Keratinocyte (primary cell): ENCODE measurements at regions not wholly inside any gene's neighbourhood (a gene's known extent, or its start where the extent isn't known, plus 50 kb on each side); places are given as distances from the start of the nearest gene placed in this dataset.

Experiments used
- DNase-seq: peaks from one replicate; pipeline ENCODE4 v3.0.0-alpha.2; 2011; ENCODE audit warnings: low read depth, missing footprints, low spot score
- FAIRE-seq: peaks from 2 replicates; lab custom pipeline; 2011; peaks lifted over from hg19 to GRCh38; lab: Jason Lieb, UNC
- H2AFZ ChIP-seq: 2 replicates; pipeline ENCODE4 v1.6.0; 2012; ENCODE audit warnings: low read length, control low read depth, inconsistent platforms; ENCODE audit not compliant: control insufficient read depth
- H3K27ac ChIP-seq: 2 replicates; pipeline ENCODE4 v1.5.1; 2011; ENCODE audit warnings: low read length; ENCODE audit not compliant: control insufficient read depth, insufficient read depth
- H3K27me3 ChIP-seq: 3 replicates; pipeline ENCODE4 v1.6.0; 2011; ENCODE audit warnings: low read length; ENCODE audit not compliant: control insufficient read depth, insufficient read depth; ENCODE audit errors: extremely low read depth
- H3K36me3 ChIP-seq, 2 experiments: 2 replicates in 1 of 2; 3 replicates in 1 of 2; pipeline ENCODE4 v1.5.1; 2011; ENCODE audit warnings: low read length in 2 of 2, mild to moderate bottlenecking in 1 of 2; ENCODE audit not compliant: control insufficient read depth in 2 of 2, insufficient read depth in 2 of 2; ENCODE audit errors: extremely low read depth in 1 of 2
- H3K4me1 ChIP-seq: 3 replicates; pipeline ENCODE4 v1.5.1; 2011; ENCODE audit warnings: low read length; ENCODE audit not compliant: control insufficient read depth, insufficient read depth; ENCODE audit errors: extremely low read depth
- H3K4me2 ChIP-seq: 3 replicates; pipeline ENCODE4 v1.6.0; 2011; ENCODE audit warnings: low read depth, low read length; ENCODE audit not compliant: control insufficient read depth, insufficient read depth; ENCODE audit errors: extremely low read depth
- H3K4me3 ChIP-seq, 3 experiments: fragments of 200-600 bp in 1 of 3; sonication (generic) in 1 of 3; 2 replicates in 2 of 3; 3 replicates in 1 of 3; pipeline ENCODE4 v1.5.1; 2011 to 2016; ENCODE audit warnings: low read length in 3 of 3, mild to moderate bottlenecking in 3 of 3, control low read depth in 2 of 3, inconsistent platforms in 1 of 3, low read depth in 1 of 3, mixed read lengths in 1 of 3, mixed run types in 1 of 3, moderate library complexity in 1 of 3; ENCODE audit not compliant: control insufficient read depth in 2 of 3, insufficient read depth in 2 of 3; ENCODE audit errors: extremely low read depth in 1 of 3
- H3K79me2 ChIP-seq: 2 replicates; pipeline ENCODE4 v1.6.0; 2012; ENCODE audit warnings: low read length; ENCODE audit not compliant: control insufficient read depth, insufficient read depth
- H3K9ac ChIP-seq: 3 replicates; pipeline ENCODE4 v1.6.0; 2011; ENCODE audit warnings: low read length; ENCODE audit not compliant: control insufficient read depth, insufficient read depth; ENCODE audit errors: extremely low read depth
- H3K9me1 ChIP-seq: 3 replicates; pipeline ENCODE4 v1.6.0; 2011; ENCODE audit warnings: low read length; ENCODE audit not compliant: control insufficient read depth, insufficient read depth; ENCODE audit errors: extremely low read depth
- H3K9me3 ChIP-seq: 2 replicates; pipeline ENCODE4 v1.5.1; 2012; ENCODE audit warnings: low read depth, low read length; ENCODE audit not compliant: control insufficient read depth
- H4K20me1 ChIP-seq: 3 replicates; pipeline ENCODE4 v1.6.0; 2011; ENCODE audit warnings: low read length; ENCODE audit not compliant: control insufficient read depth, insufficient read depth; ENCODE audit errors: extremely low read depth
- EZH2 ChIP-seq: IDR thresholded peaks from one replicate; pipeline ENCODE4 v1.6.1; 2012; ENCODE audit warnings: inconsistent platforms, mild to moderate bottlenecking, low read length, moderate library complexity
- dilution Hi-C: fragments of 300-500 bp; cut with MboI; formaldehyde crosslinking; loops from one replicate; pipeline ENCODE4 v1.7.0; 2020; ENCODE audit warnings: low sequenced_read_pairs; ENCODE audit not compliant: extremely low pct_ligation_motif_present
- TF ChIP-seq, protein P1 (sequence below), 3 experiments: IDR thresholded peaks in 1 of 3; conservative IDR thresholded peaks in 1 of 3; optimal IDR thresholded peaks in 1 of 3; 2 replicates in 2 of 3; 3 replicates in 1 of 3; pipeline versions ENCODE3 to v1.5.1; 2011; ENCODE audit warnings: low read length in 3 of 3, mild to moderate bottlenecking in 3 of 3, moderate library complexity in 2 of 3, control low read depth in 1 of 3, inconsistent platforms in 1 of 3; ENCODE audit not compliant: insufficient read depth in 2 of 3; ENCODE audit errors: extremely low read depth in 1 of 3

DNA sequence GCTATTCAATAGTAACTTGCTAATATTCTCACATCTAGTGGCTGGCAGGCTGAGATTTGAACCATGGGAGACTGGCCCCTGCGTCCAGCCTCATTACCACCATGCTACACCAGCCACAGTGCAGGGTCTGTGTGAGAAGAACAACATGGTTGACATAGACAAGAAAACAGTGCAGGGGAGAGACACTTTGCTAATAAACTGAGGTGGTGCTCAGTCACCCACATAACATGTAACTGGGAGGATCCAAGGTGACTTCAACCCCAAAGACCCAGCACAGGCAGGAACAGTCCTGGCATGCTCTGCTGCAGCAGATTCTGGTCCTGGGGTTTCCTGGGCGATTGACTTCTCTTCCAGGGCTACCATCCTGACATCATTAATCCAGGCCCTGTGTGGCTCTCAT lies 143.1 kb downstream of the CSNK2A3 start:
- Histone ChIP-seq H3K4me2 (no peak overlapping the region), H3K79me2 (no peaks in the 10 kb centered on the region), H3K9me1 (no peaks in the 10 kb centered on the region), H3K27me3 (peaks cover 9% of the 10 kb centered on the region), H3K9me3 (no peaks in the 10 kb centered on the region), H2AFZ (no peak overlapping the region), H3K4me3 (no peak overlapping the region), H3K36me3 (no peaks in the 10 kb centered on the region), H4K20me1 (no peaks in the 10 kb centered on the region), H3K27ac (no peak overlapping the region), H3K4me1 (peaks cover 12% of the 10 kb centered on the region), H3K9ac (no peak overlapping the region)
- no peak for FAIRE-seq
- TF ChIP-seq, protein P1, sequence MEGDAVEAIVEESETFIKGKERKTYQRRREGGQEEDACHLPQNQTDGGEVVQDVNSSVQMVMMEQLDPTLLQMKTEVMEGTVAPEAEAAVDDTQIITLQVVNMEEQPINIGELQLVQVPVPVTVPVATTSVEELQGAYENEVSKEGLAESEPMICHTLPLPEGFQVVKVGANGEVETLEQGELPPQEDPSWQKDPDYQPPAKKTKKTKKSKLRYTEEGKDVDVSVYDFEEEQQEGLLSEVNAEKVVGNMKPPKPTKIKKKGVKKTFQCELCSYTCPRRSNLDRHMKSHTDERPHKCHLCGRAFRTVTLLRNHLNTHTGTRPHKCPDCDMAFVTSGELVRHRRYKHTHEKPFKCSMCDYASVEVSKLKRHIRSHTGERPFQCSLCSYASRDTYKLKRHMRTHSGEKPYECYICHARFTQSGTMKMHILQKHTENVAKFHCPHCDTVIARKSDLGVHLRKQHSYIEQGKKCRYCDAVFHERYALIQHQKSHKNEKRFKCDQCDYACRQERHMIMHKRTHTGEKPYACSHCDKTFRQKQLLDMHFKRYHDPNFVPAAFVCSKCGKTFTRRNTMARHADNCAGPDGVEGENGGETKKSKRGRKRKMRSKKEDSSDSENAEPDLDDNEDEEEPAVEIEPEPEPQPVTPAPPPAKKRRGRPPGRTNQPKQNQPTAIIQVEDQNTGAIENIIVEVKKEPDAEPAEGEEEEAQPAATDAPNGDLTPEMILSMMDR (optimal IDR thresholded peaks at IDR 0.05 in 1 of 3, IDR thresholded peaks at IDR 0.05 in 1 of 3, conservative IDR thresholded peaks at IDR 0.05 in 1 of 3; ENCODE audit: extremely low read depth in 1 of 3, insufficient read depth in 2 of 3, low read length in 3 of 3) = no peak
- no peak for TF ChIP-seq EZH2
- DNase-seq = no peak
- dilution Hi-C loops = no loop called here

DNA sequence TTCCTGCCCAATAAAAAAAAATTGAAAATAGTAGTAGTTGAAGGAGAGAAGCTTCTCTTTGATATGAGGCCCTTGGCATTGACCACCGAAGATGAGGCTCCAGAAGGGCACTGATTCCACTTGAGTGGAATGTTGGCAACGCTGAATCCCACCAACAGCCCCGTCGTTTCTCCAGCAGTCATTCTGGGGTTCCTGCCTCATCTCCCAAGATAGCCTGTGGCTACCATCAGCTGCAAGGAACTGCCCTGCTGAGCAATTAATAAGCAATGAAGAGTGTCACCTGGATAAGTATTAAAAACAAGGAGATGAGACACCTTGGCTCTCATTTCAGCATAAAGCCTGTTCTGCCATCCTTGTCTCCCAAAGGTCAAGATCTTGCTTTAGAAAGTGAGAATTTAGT lies 144.1 kb downstream of the CSNK2A3 start:
- Histone ChIP-seq H3K27me3 (peaks cover 11% of the 10 kb centered on the region), H3K9ac (no peak overlapping the region), H3K4me3 (no peak overlapping the region), H3K36me3 (no peaks in the 10 kb centered on the region), H3K4me1 (peaks cover 12% of the 10 kb centered on the region), H4K20me1 (no peaks in the 10 kb centered on the region), H3K9me1 (no peaks in the 10 kb centered on the region), H2AFZ (no peak overlapping the region), H3K9me3 (no peaks in the 10 kb centered on the region), H3K27ac (no peak overlapping the region), H3K4me2 (no peak overlapping the region), H3K79me2 (no peaks in the 10 kb centered on the region)
- dilution Hi-C loops = no loop called here
- TF ChIP-seq, protein P1 (optimal IDR thresholded peaks at IDR 0.05 in 1 of 3, IDR thresholded peaks at IDR 0.05 in 1 of 3, conservative IDR thresholded peaks at IDR 0.05 in 1 of 3; ENCODE audit: extremely low read depth in 1 of 3, insufficient read depth in 2 of 3, low read length in 3 of 3) = no peak
- TF ChIP-seq EZH2 = no peak
- FAIRE-seq (no peak), DNase-seq (no peak)
